Upper lobe of right lung (tissue), 1 donor: ENCODE measurements at regions not wholly inside any gene's neighbourhood (a gene's known extent, or its start where the extent isn't known, plus 50 kb on each side); places are given as distances from the start of the nearest gene placed in this dataset.

Experiments
- ATAC-seq: fragments of 200-7000 bp; cut with Tn5 transposase; one replicate; pipeline ENCODE4 v1.9.1; 2020; ENCODE audit warnings: mild to moderate bottlenecking, moderate library complexity
- DNase-seq: peaks from one replicate; pipeline ENCODE4 v3.0.0-alpha.2; 2020
- H3K27ac ChIP-seq: fragments of 200-600 bp; one replicate; pipeline ENCODE4 v1.8.0; 2022
- H3K27me3 ChIP-seq: fragments of 200-600 bp; one replicate; pipeline ENCODE4 v1.8.0; 2022; ENCODE audit warnings: mild to moderate bottlenecking
- H3K36me3 ChIP-seq: fragments of 200-600 bp; one replicate; pipeline ENCODE4 v1.8.0; 2022
- H3K4me1 ChIP-seq: fragments of 200-600 bp; one replicate; pipeline ENCODE4 v1.8.0; 2022
- H3K4me3 ChIP-seq: fragments of 200-600 bp; one replicate; pipeline ENCODE4 v1.8.0; 2022; ENCODE audit warnings: mild to moderate bottlenecking
- H3K9me3 ChIP-seq: fragments of 200-600 bp; one replicate; pipeline ENCODE4 v1.8.0; 2022
- CTCF ChIP-seq: fragments of 200-600 bp; IDR thresholded peaks from one replicate; pipeline ENCODE4 v1.8.0; 2022; ENCODE audit warnings: antibody characterized with exemption
- intact Hi-C: fragments of 100-400 bp; cut with DNase I; formaldehyde crosslinking; loops from one replicate; pipeline ENCODE4 v1.11.0; 2022
- donor health status: DM: no; HTN: yes; CAD: no; lungs with severe emphysema.

- H3K27me3 ChIP-seq, result no peaks in the 10 kb centered on the region
- intact Hi-C loops, result no loop called here
- no peaks in the 10 kb centered on the region for H3K36me3 ChIP-seq
- ATAC-seq (no peak), DNase-seq (no peak)
- H3K27ac ChIP-seq, result no peak overlapping the region
- H3K4me1 ChIP-seq, result no peaks in the 10 kb centered on the region
- no peak for TF ChIP-seq CTCF
- no peak overlapping the region for H3K4me3 ChIP-seq
- H3K9me3 ChIP-seq, result no peaks in the 10 kb centered on the region
These were observed 292.9 kb downstream of the FZD1 start for GRCh38 chr7:91556956-91557650.

- no peaks in the 10 kb centered on the region for H3K27me3 ChIP-seq
- H3K9me3 ChIP-seq, result no peaks in the 10 kb centered on the region
- TF ChIP-seq CTCF, result no peak
- H3K4me3 ChIP-seq, result no peak overlapping the region
- no peak for DNase-seq
- no peak overlapping the region for H3K27ac ChIP-seq
- H3K36me3 ChIP-seq, result no peaks in the 10 kb centered on the region
- no peaks in the 10 kb centered on the region for H3K4me1 ChIP-seq
- ATAC-seq, result no peak
- intact Hi-C loops, result no loop called here
These were observed 293.7 kb downstream of the FZD1 start for GRCh38 chr7:91557789-91558404.

- H3K4me1 ChIP-seq, result no peaks in the 10 kb centered on the region
- no peaks in the 10 kb centered on the region for H3K36me3 ChIP-seq
- no peak overlapping the region for H3K4me3 ChIP-seq
- no peak for DNase-seq
- TF ChIP-seq CTCF, result no peak
- no peaks in the 10 kb centered on the region for H3K27me3 ChIP-seq
- intact Hi-C loops, result no loop called here
- H3K27ac ChIP-seq, result no peak overlapping the region
- no peaks in the 10 kb centered on the region for H3K9me3 ChIP-seq
- ATAC-seq, result no peak
These were observed 295.7 kb downstream of the FZD1 start for GRCh38 chr7:91559947-91560346.

GRCh38 chr7:91564101-91564500 lies 299.9 kb downstream of the FZD1 start:
- DNase-seq (no peak), ATAC-seq (no peak)
- H3K27me3 ChIP-seq, result no peaks in the 10 kb centered on the region
- no peak overlapping the region for H3K27ac ChIP-seq
- no peaks in the 10 kb centered on the region for H3K36me3 ChIP-seq
- intact Hi-C loops, result no loop called here
- TF ChIP-seq CTCF, result no peak
- no peaks in the 10 kb centered on the region for H3K9me3 ChIP-seq
- H3K4me3 ChIP-seq, result no peak overlapping the region
- H3K4me1 ChIP-seq, result no peaks in the 10 kb centered on the region

GRCh38 chr7:91564541-91564940 lies 300.3 kb downstream of the FZD1 start:
- TF ChIP-seq CTCF, result no peak

More at GRCh38 chr7:91564541-91564940, 300.3 kb downstream of the FZD1 start:
- Histone ChIP-seq H3K4me3 (no peak overlapping the region), H3K4me1 (no peaks in the 10 kb centered on the region), H3K27ac (no peak overlapping the region), H3K27me3 (no peaks in the 10 kb centered on the region), H3K36me3 (no peaks in the 10 kb centered on the region), H3K9me3 (no peaks in the 10 kb centered on the region)
- no peak for DNase-seq
- ATAC-seq, result no peak
- intact Hi-C loops, result no loop called here
